ENCODE measurements at regions not wholly inside any gene's neighbourhood (a gene's known extent, or its start where the extent isn't known, plus 50 kb on each side); places are given as distances from the start of the nearest gene placed in this dataset.

DNA sequence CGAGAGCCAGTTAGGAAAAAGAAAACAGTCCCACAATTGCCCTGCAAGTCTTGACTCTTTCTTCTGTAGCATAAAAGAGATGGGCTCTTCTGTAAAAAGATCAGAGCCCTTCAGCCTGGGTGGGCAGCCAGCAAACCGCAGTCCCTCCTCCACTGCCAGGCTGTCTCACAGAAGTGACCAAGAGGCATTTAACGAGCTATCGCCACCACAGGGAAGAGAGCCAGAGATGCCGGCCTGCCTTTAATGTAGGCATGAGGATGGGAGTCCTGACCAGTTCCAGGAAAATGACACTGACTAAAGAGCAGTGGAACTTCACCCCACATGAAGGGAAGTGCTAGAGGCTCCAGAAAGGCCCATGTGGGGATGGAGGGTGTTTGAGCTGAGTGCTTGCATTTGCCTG is 264.6 kb downstream of the NDUFS4 start:
- TF ChIP-seq FOS (IDR thresholded peaks at IDR 0.05; ENCODE audit: borderline replicate concordance, insufficient read depth, low read length) (no peak), JUN (IDR thresholded peaks at IDR 0.05; ENCODE audit: borderline replicate concordance, insufficient read depth, insufficient read length, low read depth) (no peak), POLR2A (IDR thresholded peaks at IDR 0.05; ENCODE audit: low read depth, low read length) (no peak), EZH2 (IDR thresholded peaks at IDR 0.05; ENCODE audit: borderline replicate concordance, low read depth, low read length, severe bottlenecking) (no peak), POLR2AphosphoS5 (IDR thresholded peaks at IDR 0.05; ENCODE audit: insufficient read depth, low read depth, low read length) (no peak), MYC (IDR thresholded peaks at IDR 0.05; ENCODE audit: low read depth, low read length) (no peak), GATA2 (IDR thresholded peaks at IDR 0.05; ENCODE audit: insufficient read depth, insufficient read length, low read depth, low read length) (no peak)
- TF ChIP-seq, protein P1, sequence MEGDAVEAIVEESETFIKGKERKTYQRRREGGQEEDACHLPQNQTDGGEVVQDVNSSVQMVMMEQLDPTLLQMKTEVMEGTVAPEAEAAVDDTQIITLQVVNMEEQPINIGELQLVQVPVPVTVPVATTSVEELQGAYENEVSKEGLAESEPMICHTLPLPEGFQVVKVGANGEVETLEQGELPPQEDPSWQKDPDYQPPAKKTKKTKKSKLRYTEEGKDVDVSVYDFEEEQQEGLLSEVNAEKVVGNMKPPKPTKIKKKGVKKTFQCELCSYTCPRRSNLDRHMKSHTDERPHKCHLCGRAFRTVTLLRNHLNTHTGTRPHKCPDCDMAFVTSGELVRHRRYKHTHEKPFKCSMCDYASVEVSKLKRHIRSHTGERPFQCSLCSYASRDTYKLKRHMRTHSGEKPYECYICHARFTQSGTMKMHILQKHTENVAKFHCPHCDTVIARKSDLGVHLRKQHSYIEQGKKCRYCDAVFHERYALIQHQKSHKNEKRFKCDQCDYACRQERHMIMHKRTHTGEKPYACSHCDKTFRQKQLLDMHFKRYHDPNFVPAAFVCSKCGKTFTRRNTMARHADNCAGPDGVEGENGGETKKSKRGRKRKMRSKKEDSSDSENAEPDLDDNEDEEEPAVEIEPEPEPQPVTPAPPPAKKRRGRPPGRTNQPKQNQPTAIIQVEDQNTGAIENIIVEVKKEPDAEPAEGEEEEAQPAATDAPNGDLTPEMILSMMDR (IDR thresholded peaks at IDR 0.05; ENCODE audit: extremely low read depth in 1 of 2, insufficient read depth in 1 of 2, low read depth in 1 of 2, low read length in 2 of 2), result no peak
- TF ChIP-seq, protein P2, sequence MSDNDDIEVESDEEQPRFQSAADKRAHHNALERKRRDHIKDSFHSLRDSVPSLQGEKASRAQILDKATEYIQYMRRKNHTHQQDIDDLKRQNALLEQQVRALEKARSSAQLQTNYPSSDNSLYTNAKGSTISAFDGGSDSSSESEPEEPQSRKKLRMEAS (IDR thresholded peaks at IDR 0.05; ENCODE audit: insufficient read depth, insufficient read length), result no peak
